GM21423 (cell line): ENCODE measurements at regions not wholly inside any gene's neighbourhood (a gene's known extent, or its start where the extent isn't known, plus 50 kb on each side); places are given as distances from the start of the nearest gene placed in this dataset.
A peak's percentile ranks its signal among the peaks of the same experiment; 100 is the strongest.
"Not testable (repeated sequence)": the region's sequence is repeated elsewhere in the genome, so short reads cannot be mapped to it uniquely, and the experiment has no call there.

Experiments
- ATAC-seq: cut with Tn5 transposase; IDR thresholded peaks from one replicate; pipeline ENCODE4 v1.9.1; 2021; ENCODE audit warnings: mild to moderate bottlenecking, moderate library complexity; ENCODE audit not compliant: unreplicated experiment

DNA sequence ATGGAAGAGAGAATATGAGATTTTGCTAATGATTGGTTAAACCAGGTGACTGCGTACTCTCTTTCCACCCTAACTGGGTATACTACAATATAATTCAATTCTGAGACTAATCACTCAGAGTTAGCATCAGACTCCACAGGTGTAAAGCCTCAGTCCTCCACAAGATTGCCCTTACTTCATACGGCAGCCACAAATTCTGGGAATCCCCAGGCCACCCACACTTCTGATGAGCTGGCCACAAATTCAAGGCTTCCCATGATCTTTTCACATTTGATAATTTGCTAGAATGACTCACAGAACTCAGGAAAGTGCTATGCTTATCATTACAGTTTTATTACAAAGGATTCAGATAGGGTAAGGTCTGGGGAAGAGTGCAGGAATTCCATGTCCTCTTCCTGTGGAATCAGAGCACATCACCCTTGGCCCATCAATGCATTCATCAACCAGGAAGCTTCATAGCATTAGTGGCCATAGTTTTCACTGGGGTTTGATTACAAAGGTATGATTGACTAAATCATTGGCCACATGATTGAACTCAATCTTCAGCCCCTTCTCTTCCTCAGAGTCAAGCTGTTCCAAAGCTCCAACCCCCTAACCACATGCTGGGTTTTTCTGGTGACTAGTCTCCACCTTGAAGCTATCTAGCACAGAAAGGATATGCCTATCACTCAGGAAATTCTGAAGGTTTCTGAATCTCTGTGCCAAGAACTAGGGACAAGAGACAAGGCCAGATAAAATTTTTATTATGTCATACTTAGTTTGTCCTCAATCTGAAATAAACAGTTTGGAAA lies 131.7 kb downstream of the HHIPL2 start:
- ATAC-seq: no peak

DNA sequence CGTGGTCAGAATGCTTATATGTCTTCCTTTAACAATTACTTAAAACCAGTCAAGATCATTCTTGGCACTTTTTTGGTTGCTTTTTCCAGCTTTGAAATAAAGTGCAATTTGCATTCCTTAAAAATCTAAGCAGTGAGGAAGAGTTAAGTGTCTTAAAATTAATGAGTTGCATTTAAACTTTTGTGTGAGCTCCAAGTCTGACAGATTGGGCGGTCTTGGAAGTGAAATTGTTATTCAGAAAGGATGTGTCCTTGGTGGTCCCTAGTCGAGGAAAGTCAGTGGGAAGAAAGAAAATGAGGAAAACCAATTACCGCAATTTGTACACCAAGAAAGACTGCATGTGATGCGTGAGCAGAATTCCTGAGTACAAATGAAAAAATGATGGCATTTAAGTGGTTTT lies 132.5 kb downstream of the HHIPL2 start:
- no peak for ATAC-seq

DNA sequence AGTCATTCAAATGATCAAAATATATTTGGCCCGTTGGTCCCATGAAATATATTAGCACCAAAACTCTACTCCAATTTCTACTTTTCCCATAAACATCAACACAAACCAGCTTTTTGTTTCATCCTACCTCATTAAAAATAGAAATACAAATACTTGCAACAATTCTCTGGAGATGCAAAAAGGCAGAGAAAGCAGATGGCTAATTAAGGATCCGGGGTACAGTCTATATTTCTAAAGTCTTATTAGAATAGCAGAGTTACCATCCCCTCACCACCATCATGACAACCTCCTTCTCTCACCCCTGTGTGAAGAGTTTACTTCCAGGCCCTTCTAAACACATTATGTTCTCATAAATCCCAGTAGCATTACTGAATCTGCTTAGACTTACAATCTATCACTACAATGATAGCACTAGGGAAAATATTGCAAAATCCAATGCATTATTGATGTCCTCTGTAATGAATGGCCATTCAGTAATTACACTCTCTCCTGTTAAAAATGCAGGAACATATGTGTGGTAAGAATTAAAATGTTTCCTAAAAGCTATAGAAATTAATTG lies 133.8 kb downstream of the HHIPL2 start:
- ATAC-seq: no peak

DNA sequence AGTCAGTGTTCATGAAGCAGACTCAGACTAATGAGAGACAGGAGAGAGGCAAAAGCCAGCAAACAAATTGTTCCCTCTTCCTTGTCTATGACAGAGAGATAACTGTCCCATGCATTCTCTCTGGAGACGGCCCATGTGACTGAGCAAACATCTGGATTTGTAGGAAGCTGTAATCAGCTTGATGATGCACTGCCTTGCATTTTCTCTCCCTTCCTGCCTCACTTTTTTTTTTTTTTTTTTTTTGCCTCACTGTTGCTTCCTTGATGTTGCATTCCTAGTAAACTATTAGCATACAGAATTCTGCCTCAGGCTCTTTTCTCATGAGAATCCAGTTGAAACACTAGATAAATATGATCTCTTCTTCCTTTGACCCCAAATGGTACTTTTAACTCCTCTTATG lies 134.5 kb downstream of the HHIPL2 start:
- no peak for ATAC-seq

DNA sequence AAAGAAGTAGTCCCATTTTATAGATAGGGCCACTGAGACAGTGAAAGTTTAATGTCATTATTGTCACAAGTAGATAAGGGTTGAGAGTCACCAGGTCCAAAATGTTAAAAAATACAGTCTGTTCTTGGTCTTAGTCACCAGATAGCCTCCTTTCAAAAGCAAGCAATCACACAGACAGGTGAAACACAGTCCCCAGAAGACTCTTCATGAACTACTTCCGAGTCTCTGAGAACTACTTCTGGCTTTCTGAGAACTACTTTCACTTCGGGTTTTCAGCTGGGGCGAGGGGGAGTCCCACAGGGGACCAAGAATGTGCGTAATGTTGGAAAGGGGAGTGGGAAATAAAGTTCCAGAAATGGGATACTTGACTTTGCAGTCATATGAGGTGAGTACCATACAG lies 143.2 kb downstream of the HHIPL2 start:
- ATAC-seq: peak; percentile 48

DNA sequence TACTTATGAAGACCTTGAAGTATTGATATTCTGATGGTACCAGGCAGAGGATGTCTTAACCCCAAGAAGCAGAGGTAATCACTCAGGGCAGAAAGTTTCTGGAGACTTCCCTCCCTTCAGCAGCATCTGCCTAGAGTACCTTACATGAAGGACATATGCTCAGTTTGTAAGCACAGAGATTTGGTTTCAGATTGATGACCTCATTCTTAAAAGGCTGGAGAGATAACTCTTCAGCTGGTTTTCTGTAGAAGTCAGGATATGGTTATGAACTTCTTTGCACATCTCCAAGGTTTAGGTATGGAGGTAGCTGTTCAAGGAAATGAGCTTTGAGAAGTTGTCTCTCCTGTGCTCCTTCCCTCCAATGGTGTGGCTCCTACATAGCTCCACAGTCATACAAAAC lies 148.7 kb downstream of the HHIPL2 start:
- ATAC-seq: no peak

DNA sequence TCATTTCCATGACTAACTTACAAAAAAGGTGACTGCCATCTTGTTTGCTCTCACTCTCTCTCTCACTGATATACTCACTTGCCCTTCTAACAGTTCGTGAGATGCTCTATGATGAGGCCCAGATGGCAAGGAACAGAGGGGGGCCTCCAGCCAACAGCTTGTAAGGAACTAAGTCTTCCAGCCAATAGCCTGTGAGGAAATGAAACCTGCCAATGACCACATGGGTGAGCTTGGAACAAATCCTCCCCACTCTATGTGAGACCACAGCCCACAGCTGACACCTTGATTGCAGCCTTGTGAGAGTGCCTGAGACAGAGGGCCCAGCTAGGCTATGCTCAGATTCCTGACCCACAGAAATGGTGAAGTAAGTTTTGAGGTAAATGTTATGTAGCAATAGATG lies 153.7 kb downstream of the HHIPL2 start:
- ATAC-seq: no peak

DNA sequence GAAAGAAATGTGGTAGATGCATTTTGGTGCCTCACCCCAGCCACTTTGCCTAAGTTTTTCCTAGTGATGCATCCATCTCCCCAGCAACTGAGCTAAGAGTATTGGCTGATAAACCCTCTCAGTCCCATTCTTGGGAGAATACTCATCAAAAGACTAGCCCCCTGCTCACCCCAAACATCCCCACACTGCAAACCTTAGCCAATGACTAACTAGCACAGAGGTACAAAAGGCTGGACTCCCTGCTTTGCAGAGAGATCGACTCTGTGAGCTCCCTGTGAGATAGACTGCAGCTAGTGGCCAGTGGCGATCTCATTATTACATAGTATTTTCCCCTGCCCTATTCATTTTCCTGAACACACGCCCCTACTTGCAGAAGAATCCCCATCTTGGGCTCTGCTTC lies 155.3 kb downstream of the HHIPL2 start:
- no peak for ATAC-seq

DNA sequence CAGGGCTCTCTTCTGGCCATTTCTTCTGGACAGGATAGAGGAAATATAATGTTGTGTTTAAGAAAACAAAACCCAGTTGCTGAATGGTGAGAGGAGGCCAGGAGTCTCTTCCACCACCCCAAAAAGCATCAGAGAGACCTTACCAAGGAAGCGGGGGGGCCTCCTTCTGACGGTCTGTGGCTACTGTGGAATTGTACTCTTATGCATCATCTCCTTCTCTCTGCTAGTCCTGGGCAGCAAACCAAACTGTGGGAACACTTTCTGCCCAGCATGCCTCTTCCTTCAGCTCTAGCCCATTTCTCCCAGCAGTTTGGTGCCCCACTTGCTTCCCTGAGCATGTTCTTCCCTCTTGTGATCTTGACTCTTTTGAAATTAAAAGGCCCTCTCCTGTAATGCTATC lies 157.7 kb downstream of the HHIPL2 start:
- ATAC-seq: no peak

DNA sequence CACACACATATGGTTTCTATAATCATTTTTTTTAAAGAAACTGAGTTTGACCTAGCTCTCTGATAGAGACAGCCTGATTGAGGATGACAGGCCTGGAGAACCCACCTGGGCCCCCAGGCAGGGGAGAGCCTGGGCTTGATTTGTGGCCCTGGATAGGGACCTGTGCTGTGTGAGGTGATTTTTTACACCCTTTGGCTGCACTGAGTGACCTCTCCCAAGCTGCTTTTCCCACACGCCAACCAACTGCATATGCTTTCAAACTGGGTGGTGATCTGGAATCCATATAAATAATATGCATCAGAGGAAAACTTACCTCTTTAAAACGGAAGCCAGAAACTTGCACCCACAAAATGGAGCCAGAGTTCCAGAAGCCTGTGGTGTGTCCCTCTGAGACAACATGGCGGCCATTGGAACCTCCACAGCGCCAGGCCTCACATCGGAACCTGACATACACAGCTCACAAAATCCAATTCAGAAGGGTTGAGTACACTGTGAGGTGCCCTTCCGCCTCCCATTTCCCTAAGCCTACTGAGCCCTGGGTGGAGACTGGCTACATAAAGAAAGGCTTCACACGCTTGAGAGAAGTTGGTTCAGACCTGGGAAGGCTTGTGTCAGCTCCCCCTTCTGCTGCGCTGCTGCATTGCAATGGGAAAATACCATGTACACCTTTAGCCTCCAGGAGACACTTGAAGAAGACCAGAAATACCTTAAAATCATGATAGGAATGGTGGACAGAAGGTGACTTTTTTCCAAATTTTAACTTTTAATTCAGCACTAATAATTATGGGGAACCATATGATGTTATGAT lies 160.7 kb downstream of the HHIPL2 start:
- ATAC-seq: no peak

DNA sequence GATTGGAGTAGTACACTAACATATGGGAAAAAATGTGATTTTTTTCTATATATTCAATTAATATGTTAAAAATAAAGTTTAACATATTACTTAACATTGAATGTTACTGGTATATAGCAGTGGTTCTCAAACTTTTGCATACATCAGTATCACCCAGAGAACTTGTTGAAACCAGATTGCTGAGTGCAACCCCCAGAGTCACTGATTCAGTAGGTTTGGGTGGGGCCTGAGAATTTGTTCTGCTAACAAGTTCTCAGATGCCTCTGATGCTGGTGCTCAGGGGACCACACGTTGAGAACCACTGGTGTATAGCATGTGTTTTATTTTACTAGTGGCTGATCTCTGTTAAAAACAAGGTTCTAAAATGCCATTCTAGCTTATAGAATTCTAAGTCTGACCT lies 161.9 kb downstream of the HHIPL2 start:
- no peak for ATAC-seq

DNA sequence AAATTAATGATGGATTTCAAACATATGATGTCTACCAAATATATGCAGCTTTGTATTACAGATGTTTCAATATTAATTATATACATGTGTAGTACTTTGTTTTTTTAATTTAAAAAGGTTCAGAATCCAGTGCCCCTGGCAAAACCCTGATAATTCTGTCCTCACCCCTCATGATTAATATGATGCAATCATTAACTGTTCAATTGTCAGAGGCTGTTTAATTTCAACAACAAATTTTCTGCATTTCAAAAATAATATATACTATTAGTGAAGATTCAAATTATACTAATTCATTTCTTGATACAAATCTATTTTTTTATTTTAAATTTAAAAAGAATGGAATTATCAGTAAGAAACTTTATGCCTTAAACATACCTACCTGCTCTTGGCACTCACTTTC lies 162.6 kb downstream of the HHIPL2 start:
- no peak for ATAC-seq

DNA sequence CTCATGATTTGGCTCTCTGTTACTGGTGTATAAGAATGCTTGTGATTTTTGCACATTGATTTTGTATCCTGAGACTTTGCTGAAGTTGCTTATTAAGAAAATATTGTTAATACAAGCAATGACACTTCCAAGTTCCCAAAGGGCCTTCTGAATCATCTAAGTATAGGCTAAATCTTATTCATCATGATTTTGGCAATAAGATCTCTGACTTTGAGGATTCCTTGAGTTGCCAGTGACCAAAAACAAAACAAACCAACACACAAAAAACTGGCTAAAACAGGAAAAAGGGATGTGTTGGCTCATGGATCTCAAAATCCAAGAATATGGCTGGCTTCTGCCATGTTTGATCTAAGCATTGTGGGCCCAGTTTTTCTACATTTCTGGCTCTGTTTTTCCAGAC lies 163.4 kb downstream of the HHIPL2 start:
- no peak for ATAC-seq

DNA sequence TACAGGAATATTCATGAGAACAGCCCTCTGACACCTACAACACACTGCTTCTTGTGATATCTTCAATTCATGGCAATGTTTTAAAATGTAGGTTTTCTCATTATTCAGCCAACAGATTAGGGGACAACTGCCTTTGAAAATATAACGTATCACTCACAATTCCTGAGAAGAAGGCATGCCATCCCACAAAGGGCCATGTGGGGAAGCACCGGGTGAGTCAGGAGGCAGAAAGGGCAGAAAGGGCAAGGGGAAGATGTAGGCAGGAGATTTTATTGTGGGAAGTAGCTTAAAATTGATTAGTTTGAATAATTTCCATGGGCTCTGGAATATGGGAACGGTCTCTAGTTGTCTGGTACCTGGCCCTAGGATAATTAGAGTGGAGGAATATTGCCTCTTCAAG lies 165.7 kb downstream of the HHIPL2 start:
- no peak for ATAC-seq

DNA sequence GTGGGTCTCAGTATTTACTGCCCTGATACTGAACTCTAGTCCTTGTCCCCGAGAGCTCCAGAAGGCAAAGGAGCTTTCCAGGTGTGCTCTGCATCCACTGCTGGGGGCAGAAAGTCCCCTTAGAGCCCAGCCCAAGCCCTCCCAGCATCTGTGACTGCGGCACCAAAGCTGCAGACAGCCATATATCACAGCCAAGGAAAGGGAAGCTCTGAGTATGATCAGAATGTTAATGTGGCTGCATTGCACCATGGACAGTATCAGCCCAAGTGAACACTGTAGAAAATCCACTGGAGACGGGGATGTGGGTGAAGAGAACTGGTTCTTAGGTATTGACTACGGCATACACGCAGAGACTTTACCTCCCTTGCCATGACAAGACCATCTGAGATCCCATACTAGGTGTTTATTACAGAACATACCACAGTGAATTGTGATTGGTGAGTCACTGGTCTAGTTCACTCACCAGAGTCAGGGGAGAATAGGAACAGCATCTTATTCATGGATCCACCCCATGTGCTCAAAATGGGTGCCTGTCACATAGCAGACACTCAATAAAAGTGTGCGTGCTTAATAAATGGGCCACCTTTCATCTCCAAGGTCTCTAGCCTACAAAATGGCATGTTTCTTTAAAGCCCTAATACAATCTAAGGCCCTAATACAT lies 170.3 kb downstream of the HHIPL2 start:
- ATAC-seq: no peak

DNA sequence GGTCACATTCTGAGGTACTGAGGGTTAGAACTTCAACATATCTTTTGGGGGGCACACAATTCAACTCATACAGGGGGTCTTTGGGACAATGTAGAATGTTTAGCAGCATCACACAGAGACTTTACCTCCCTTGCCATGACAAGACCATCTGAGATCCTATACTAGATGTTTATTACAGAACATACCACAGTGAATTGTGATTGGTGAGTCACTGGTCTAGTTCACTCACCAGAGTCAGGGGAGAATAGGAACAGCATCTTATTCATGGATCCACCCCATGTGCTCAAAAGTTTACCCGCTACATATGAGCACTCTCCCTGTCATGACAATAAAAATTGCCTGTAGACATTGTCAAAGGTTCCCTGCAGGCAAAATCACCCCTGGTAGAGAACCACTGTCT lies 171.1 kb downstream of the HHIPL2 start:
- ATAC-seq: not testable (repeated sequence)

DNA sequence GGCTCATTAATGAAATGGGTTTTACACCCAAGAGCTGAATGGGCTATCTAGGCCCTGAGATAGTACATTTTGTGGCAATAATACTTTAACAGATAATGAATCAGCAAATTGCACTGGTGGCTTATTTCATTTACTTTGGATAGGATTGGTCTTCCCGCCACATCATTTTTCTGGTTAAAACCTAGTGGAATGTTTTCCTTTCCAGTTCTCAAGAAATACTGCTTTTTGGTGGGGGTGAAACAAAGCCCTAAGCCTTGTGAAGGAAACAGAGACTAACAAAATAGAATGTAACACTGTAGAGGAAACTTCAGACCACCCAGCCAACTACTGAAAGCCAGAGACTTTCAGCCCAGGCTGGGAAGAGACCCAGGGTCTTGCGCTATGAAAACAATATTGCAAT lies 172.2 kb downstream of the HHIPL2 start:
- ATAC-seq: no peak

DNA sequence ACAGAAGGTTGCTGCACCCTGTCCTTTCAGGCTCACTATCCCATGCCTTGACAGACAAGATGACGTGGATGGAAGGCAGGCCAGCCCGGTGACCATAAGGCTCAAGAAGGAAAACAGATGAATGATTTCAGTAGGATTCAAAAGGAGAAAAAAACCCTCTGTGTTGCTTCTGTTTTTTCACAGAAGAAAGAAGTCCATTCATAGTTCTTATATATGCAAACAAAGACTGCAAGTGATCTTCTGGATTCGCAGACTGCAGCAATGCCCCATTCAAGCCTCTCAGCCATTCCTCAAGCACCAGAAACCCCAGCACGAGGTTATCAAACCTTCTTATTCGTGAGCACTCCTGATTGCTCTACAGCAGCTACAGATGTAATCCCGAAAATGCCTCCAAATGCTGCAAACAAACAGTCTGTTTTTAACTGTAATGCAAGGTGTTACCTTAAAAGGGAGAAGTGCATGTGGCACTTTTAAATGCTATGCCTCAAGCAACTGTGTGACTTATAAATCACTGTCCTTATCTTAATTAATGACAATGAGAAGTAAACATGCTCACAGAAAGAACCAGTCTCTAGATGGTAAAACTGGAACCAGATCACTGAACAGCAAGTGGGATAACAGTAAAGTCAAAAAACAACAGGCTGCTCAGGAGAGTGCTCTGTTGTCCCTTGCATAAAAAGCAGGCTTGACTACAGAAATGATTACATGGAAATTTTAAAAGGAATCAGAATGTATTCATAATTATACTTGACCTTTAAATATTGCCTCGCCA lies 173.9 kb downstream of the HHIPL2 start:
- no peak for ATAC-seq

DNA sequence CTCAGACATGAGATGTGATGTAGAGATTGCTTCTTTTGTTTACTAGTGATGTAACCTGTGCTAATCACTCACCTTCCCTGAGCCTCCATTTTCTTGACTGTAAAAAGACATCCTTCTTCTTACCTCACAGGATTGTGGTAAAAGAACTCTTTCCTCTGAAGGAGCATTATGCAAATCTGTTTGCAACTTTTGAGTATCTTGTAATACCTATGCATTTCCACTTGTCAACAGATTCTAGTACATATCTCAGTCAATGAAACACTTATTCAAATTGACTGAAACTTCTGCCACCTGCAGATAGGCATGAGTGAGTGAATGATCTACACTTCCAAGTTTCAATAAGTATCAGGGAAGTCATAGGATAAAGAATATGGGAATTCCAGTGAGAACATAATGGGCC lies 174.7 kb downstream of the HHIPL2 start:
- no peak for ATAC-seq

DNA sequence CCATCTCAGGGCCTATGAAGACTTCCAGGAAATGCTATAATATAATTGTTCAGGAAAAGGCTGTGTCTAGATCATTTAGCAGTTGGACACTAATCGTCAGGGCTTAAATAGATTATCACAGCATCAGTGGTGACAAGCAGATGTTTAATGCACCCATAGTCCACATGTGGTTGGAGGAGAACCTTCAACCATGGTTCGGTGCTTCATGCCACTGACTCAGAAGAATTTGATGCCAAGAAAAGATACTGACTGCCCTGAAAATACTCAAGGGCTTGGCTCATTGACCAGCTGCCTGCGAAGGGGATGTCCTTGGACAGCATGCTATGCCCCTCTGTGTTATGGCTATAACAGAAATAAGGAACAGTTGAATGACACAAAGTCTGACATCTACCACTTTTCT lies 175.7 kb downstream of the HHIPL2 start:
- ATAC-seq: no peak
